ENCODE measurements at regions not wholly inside any gene's neighbourhood (a gene's known extent, or its start where the extent isn't known, plus 50 kb on each side); places are given as distances from the start of the nearest gene placed in this dataset.

- TF ChIP-seq EZH2 (optimal IDR thresholded peaks at IDR 0.05; ENCODE audit: low read depth, low read length) (no peak), CTCF (IDR thresholded peaks at IDR 0.05; ENCODE audit: low read length) (no peak), EZH2phosphoT487 (IDR thresholded peaks at IDR 0.05; ENCODE audit: low read length) (no peak)
These were observed 72.2 kb upstream of the GADD45A start for GRCh38 chr1:67612788-67613241.

Data from MM.1S (cell line).